ENCODE measurements at regions not wholly inside any gene's neighbourhood (a gene's known extent, or its start where the extent isn't known, plus 50 kb on each side); places are given as distances from the start of the nearest gene placed in this dataset.

DNA sequence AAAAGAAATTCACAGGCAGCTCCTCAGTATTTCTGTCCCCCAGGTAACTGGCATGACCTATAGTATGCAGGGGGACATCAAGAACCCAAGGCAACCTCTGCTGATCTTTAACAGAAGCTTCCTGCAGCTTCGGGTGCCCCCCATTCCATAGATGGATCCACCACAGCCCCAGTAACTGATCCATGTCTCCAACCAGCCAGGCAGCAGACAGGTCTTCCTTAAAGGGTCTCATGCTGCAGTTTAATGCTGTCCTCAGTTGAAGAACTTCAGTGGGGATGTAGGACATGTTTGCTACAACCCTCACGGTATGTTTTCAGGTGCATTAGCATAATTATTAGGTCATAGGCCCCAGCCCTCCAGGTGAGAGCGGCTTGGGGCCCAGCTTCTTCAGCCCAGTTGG lies 90.9 kb upstream of the OLIG2 start:
- H3K27me3 ChIP-seq (ENCODE audit: insufficient read depth, low read length), result peaks cover 16% of the 10 kb centered on the region
- H3K27ac ChIP-seq (ENCODE audit: low read depth, low read length), result no peak overlapping the region
- DNase-seq (ENCODE audit: insufficient read length, low spot score, missing footprints), result no peak
- no peaks in the 10 kb centered on the region for H3K36me3 ChIP-seq (ENCODE audit: insufficient read depth, low read length)
- no peak overlapping the region for H3K4me2 ChIP-seq (ENCODE audit: insufficient read depth, low read length)
- H3K4me1 ChIP-seq (ENCODE audit: insufficient read depth, low read length), result no peaks in the 10 kb centered on the region
- no peak overlapping the region for H3K4me3 ChIP-seq (ENCODE audit: insufficient read depth, low read length)
- TF ChIP-seq, protein P1, sequence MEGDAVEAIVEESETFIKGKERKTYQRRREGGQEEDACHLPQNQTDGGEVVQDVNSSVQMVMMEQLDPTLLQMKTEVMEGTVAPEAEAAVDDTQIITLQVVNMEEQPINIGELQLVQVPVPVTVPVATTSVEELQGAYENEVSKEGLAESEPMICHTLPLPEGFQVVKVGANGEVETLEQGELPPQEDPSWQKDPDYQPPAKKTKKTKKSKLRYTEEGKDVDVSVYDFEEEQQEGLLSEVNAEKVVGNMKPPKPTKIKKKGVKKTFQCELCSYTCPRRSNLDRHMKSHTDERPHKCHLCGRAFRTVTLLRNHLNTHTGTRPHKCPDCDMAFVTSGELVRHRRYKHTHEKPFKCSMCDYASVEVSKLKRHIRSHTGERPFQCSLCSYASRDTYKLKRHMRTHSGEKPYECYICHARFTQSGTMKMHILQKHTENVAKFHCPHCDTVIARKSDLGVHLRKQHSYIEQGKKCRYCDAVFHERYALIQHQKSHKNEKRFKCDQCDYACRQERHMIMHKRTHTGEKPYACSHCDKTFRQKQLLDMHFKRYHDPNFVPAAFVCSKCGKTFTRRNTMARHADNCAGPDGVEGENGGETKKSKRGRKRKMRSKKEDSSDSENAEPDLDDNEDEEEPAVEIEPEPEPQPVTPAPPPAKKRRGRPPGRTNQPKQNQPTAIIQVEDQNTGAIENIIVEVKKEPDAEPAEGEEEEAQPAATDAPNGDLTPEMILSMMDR (IDR thresholded peaks at IDR 0.05; ENCODE audit: extremely low read depth, low read depth, low read length), result no peak
- H3K9me3 ChIP-seq (ENCODE audit: low read depth, low read length), result no peaks in the 10 kb centered on the region
- H4K20me1 ChIP-seq (ENCODE audit: insufficient read depth, low read length), result no peaks in the 10 kb centered on the region
- H2AFZ ChIP-seq (ENCODE audit: low read length), result no peak overlapping the region
- no peaks in the 10 kb centered on the region for H3K79me2 ChIP-seq (ENCODE audit: insufficient read depth, low read length)

DNA sequence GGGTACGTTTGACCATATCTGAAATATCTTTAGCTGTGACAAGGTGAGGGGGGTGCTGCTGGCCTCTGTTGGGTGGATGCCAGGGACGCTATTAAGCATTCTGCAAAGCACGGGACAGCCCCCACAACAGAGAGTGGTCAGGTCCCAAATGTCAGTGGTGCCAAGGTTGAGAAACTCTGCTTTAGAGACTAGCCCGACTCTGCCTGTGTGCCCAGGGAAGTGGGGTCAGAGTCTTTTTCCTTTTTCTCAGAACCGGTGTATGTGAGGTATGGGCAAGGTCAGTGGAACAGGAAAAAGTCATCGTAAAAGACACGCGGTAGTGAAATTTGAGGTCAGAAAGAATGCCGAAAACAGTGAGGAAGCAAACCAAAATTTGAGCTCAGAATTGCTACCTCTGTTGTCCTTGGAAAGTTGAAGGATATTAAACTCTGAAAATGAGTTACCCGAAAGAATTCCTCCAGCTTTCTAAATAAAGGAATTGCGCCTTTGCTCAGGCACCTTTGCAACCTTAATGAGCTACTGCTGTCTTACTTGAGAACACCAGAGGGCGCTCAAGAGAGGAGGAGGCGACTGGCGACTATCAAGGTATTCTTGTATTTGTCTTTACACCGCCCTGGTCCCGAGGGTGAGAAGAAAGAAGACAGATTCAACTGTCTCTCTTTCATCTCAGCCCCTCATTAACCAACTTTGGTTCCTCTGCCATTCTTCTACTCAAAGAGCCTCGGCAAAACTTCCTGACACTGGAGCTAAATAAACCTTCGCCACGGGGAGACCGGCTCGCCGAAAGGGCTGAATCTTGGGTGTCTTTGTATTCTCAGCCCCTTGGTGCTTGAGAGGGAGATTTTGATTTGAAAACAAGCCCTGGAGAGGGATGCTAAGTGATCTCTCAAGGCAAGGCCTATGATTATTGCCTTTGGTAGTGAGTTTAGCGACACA lies 85.4 kb upstream of the OLIG2 start:
- no peak for DNase-seq (ENCODE audit: insufficient read length, low spot score, missing footprints)
- Histone ChIP-seq H3K4me2 (ENCODE audit: insufficient read depth, low read length) (no peak overlapping the region), H3K27ac (ENCODE audit: low read depth, low read length) (no peak overlapping the region), H3K9me3 (ENCODE audit: low read depth, low read length) (no peaks in the 10 kb centered on the region), H3K4me3 (ENCODE audit: insufficient read depth, low read length) (no peak overlapping the region), H4K20me1 (ENCODE audit: insufficient read depth, low read length) (no peaks in the 10 kb centered on the region), H3K4me1 (ENCODE audit: insufficient read depth, low read length) (no peaks in the 10 kb centered on the region), H3K27me3 (ENCODE audit: insufficient read depth, low read length) (peaks cover 16% of the 10 kb centered on the region), H3K36me3 (ENCODE audit: insufficient read depth, low read length) (no peaks in the 10 kb centered on the region), H2AFZ (ENCODE audit: low read length) (no peak overlapping the region), H3K79me2 (ENCODE audit: insufficient read depth, low read length) (no peaks in the 10 kb centered on the region)
- TF ChIP-seq, protein P1 (IDR thresholded peaks at IDR 0.05; ENCODE audit: extremely low read depth, low read depth, low read length), result peak; percentile 75

DNA sequence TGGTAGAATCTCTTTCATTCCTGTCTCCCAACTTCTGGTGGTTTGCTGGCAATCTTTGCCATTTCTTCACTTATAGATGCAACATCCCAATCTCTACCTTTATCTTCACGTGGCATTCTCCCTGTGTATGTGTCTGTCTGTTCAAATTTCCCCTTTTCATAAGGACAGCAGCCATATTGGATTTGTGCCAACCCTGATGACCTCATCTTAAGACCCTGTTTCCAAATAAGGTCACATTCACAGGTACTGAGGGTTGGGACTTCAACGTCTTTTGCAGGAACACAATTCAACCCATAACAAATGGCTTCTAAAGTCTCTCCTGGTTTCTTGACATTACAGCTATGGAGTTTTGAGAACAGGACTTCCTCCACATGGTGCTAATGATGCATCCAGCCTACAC lies 84.5 kb upstream of the OLIG2 start:
- Histone ChIP-seq H3K4me3 (ENCODE audit: insufficient read depth, low read length) (no peak overlapping the region), H3K27me3 (ENCODE audit: insufficient read depth, low read length) (peaks cover 14% of the 10 kb centered on the region), H3K79me2 (ENCODE audit: insufficient read depth, low read length) (no peaks in the 10 kb centered on the region), H3K4me2 (ENCODE audit: insufficient read depth, low read length) (no peak overlapping the region), H3K4me1 (ENCODE audit: insufficient read depth, low read length) (no peaks in the 10 kb centered on the region), H3K9me3 (ENCODE audit: low read depth, low read length) (no peaks in the 10 kb centered on the region), H3K36me3 (ENCODE audit: insufficient read depth, low read length) (no peaks in the 10 kb centered on the region), H2AFZ (ENCODE audit: low read length) (no peak overlapping the region), H3K27ac (ENCODE audit: low read depth, low read length) (no peak overlapping the region), H4K20me1 (ENCODE audit: insufficient read depth, low read length) (no peaks in the 10 kb centered on the region)
- no peak for DNase-seq (ENCODE audit: insufficient read length, low spot score, missing footprints)
- TF ChIP-seq, protein P1 (IDR thresholded peaks at IDR 0.05; ENCODE audit: extremely low read depth, low read depth, low read length), result no peak

DNA sequence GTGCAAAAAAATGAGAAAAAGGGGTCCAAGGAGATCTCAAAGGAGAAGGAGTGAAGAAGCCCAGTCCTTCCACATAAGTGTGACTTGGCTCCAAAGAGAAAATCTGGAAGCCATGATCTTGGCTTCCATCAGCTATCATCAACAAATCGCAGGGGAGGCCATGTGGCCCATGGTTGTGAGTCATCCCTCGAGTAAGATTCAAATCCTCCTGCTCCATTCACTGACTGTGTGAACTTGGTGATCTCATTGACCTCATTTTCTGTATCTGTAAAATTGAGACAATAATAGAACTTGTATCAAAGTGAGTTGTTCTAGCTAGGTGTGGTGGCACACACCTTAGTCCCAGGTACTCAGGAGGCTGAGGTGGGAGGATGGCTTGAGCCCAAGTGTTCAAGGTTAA lies 79.1 kb upstream of the OLIG2 start:
- Histone ChIP-seq H2AFZ (ENCODE audit: low read length) (no peak overlapping the region), H3K4me1 (ENCODE audit: insufficient read depth, low read length) (no peaks in the 10 kb centered on the region), H3K4me3 (ENCODE audit: insufficient read depth, low read length) (no peak overlapping the region), H3K27ac (ENCODE audit: low read depth, low read length) (no peak overlapping the region), H4K20me1 (ENCODE audit: insufficient read depth, low read length) (no peaks in the 10 kb centered on the region), H3K9me3 (ENCODE audit: low read depth, low read length) (no peaks in the 10 kb centered on the region), H3K4me2 (ENCODE audit: insufficient read depth, low read length) (no peak overlapping the region), H3K79me2 (ENCODE audit: insufficient read depth, low read length) (no peaks in the 10 kb centered on the region), H3K36me3 (ENCODE audit: insufficient read depth, low read length) (no peaks in the 10 kb centered on the region), H3K27me3 (ENCODE audit: insufficient read depth, low read length) (peaks cover 15% of the 10 kb centered on the region)
- TF ChIP-seq, protein P1 (IDR thresholded peaks at IDR 0.05; ENCODE audit: extremely low read depth, low read depth, low read length), result no peak
- DNase-seq (ENCODE audit: insufficient read length, low spot score, missing footprints), result no peak

Measured in osteoblast (primary cell).